Omental fat pad (tissue), 3 donors: ENCODE measurements at regions not wholly inside any gene's neighbourhood (a gene's known extent, or its start where the extent isn't known, plus 50 kb on each side); places are given as distances from the start of the nearest gene placed in this dataset.
"Not testable (repeated sequence)": the region's sequence is repeated elsewhere in the genome, so short reads cannot be mapped to it uniquely, and the experiment has no call there.

ENCODE experiments used
- ATAC-seq: fragments of 150-250 bp; one replicate; pipeline ENCODE4 v1.9.1; 2016; ENCODE audit warnings: mild to moderate bottlenecking, moderate library complexity; ENCODE audit not compliant: low FRiP score
- DNase-seq: peaks from one replicate; pipeline ENCODE4 v3.0.0-alpha.2; 2019; ENCODE audit warnings: low spot score
- CTCF ChIP-seq, 3 donors: fragments of 450-650 bp; IDR thresholded peaks; one replicate each; pipeline ENCODE4 v1.5.1; 2016 to 2017; ENCODE audit warnings: antibody characterized with exemption in 3 of 3, mild to moderate bottlenecking in 3 of 3, moderate library complexity in 2 of 3

GRCh38 chr1:197995408-197996258 is 78.5 kb downstream of the LHX9 start:
- ATAC-seq (no peak), DNase-seq (no peak)
- TF ChIP-seq CTCF (IDR thresholded peaks at IDR 0.05), result no peak

GRCh38 chr1:197996259-197996512 is 79.0 kb downstream of the LHX9 start:
- ATAC-seq, DNase-seq: not testable (repeated sequence)

- no peak for ATAC-seq
- TF ChIP-seq CTCF (IDR thresholded peaks at IDR 0.05), result no peak
- no peak for DNase-seq
Observed at GRCh38 chr1:197998110-197998509, 80.9 kb downstream of the LHX9 start.

- no peak for DNase-seq
- no peak for TF ChIP-seq CTCF (IDR thresholded peaks at IDR 0.05)
- ATAC-seq, result no peak
Observed at GRCh38 chr1:198001776-198002408, 84.7 kb downstream of the LHX9 start.

GRCh38 chr1:198003468-198003867 is 86.3 kb downstream of the LHX9 start:
- TF ChIP-seq CTCF (IDR thresholded peaks at IDR 0.05), result no peak
- ATAC-seq (no peak), DNase-seq (no peak)

- no peak for TF ChIP-seq CTCF (IDR thresholded peaks at IDR 0.05)
- no peak for ATAC-seq
- DNase-seq, result no peak
Observed at GRCh38 chr1:198007011-198007410, 89.8 kb downstream of the LHX9 start.

- ATAC-seq, result no peak
- no peak for TF ChIP-seq CTCF (IDR thresholded peaks at IDR 0.05)
Observed at GRCh38 chr1:198007687-198008607, 90.8 kb downstream of the LHX9 start.

More at GRCh38 chr1:198007687-198008607, 90.8 kb downstream of the LHX9 start:
- DNase-seq, result no peak
